ENCODE measurements at regions not wholly inside any gene's neighbourhood (a gene's known extent, or its start where the extent isn't known, plus 50 kb on each side); places are given as distances from the start of the nearest gene placed in this dataset.

GRCh38 chr16:7077636-7078035, 255.0 kb upstream of the RBFOX1 start:
- no peaks in the 10 kb centered on the region for H3K4me1 ChIP-seq
- H3K27ac ChIP-seq: no peak overlapping the region
- intact Hi-C loops (cut with DNase I): no loop called here
- H3K4me3 ChIP-seq: no peak overlapping the region
- WGBS, 2 donors: 38 to 39% methylated on average over 4 of the region's 4 CpGs
- no peaks in the 10 kb centered on the region for H3K27me3 ChIP-seq
- DNase-seq: no peak
- no peaks in the 10 kb centered on the region for H3K36me3 ChIP-seq
- FAIRE-seq: no peak
- no peak for ATAC-seq
- H3K9me3 ChIP-seq: no peaks in the 10 kb centered on the region
- TF ChIP-seq CTCF (IDR thresholded peaks at IDR 0.05): no peak

GRCh38 chr16:7074715-7075114, 257.9 kb upstream of the RBFOX1 start:
- H3K36me3 ChIP-seq: no peaks in the 10 kb centered on the region
- no peak for ATAC-seq
- WGBS, 2 donors: 83 to 88% methylated on average over 4 of the region's 4 CpGs
- DNase-seq: no peak
- intact Hi-C loops (cut with DNase I): no loop called here
- H3K27ac ChIP-seq: no peak overlapping the region
- H3K4me3 ChIP-seq: no peak overlapping the region
- FAIRE-seq: no peak
- H3K4me1 ChIP-seq: no peaks in the 10 kb centered on the region
- TF ChIP-seq CTCF (IDR thresholded peaks at IDR 0.05): no peak
- H3K27me3 ChIP-seq: no peaks in the 10 kb centered on the region
- no peaks in the 10 kb centered on the region for H3K9me3 ChIP-seq

- WGBS, 2 donors: 35 to 41% methylated on average over 5 of the region's 5 CpGs
- FAIRE-seq (no peak), DNase-seq (no peak), ATAC-seq (no peak)
- TF ChIP-seq CTCF (IDR thresholded peaks at IDR 0.05): no peak
- intact Hi-C loops (cut with DNase I): no loop called here
- H3K27me3 ChIP-seq: no peaks in the 10 kb centered on the region
- H3K9me3 ChIP-seq: no peaks in the 10 kb centered on the region
- no peaks in the 10 kb centered on the region for H3K4me1 ChIP-seq
- no peak overlapping the region for H3K4me3 ChIP-seq
- no peak overlapping the region for H3K27ac ChIP-seq
- H3K36me3 ChIP-seq: no peaks in the 10 kb centered on the region
Observed at GRCh38 chr16:7057458-7057857, 275.2 kb upstream of the RBFOX1 start.

- ATAC-seq: no peak
- intact Hi-C loops (cut with DNase I): no loop called here
- no peak overlapping the region for H3K4me3 ChIP-seq
- 40 to 42% methylated on average over 6 of the region's 6 CpGs for WGBS, 2 donors
- H3K4me1 ChIP-seq: no peaks in the 10 kb centered on the region
- TF ChIP-seq CTCF (IDR thresholded peaks at IDR 0.05): no peak
- H3K27ac ChIP-seq: no peak overlapping the region
- no peaks in the 10 kb centered on the region for H3K9me3 ChIP-seq
- no peaks in the 10 kb centered on the region for H3K27me3 ChIP-seq
- no peak for DNase-seq
- H3K36me3 ChIP-seq: no peaks in the 10 kb centered on the region
- no peak for FAIRE-seq
Observed at GRCh38 chr16:7055443-7055842, 277.2 kb upstream of the RBFOX1 start.

GRCh38 chr16:7051591-7052349, 280.9 kb upstream of the RBFOX1 start:
- Histone ChIP-seq H3K27ac (no peak overlapping the region), H3K27me3 (no peaks in the 10 kb centered on the region), H3K4me3 (no peak overlapping the region), H3K9me3 (no peaks in the 10 kb centered on the region), H3K4me1 (no peaks in the 10 kb centered on the region), H3K36me3 (no peaks in the 10 kb centered on the region)
- WGBS, 2 donors: 36 to 42% methylated on average over 4 of the region's 4 CpGs
- ATAC-seq (no peak), DNase-seq (no peak), FAIRE-seq (no peak)
- intact Hi-C loops (cut with DNase I): no loop called here
- TF ChIP-seq CTCF (IDR thresholded peaks at IDR 0.05): no peak
